DOHH2 (cell line): ENCODE measurements at regions not wholly inside any gene's neighbourhood (a gene's known extent, or its start where the extent isn't known, plus 50 kb on each side); places are given as distances from the start of the nearest gene placed in this dataset.

Experiments used
- H3F3A ChIP-seq: fragments of 200-600 bp; sonication (generic), shearing (Covaris generic); 2 replicates; pipeline ENCODE4 v1.6.0; 2016; ENCODE audit warnings: antibody characterized with exemption, mild to moderate bottlenecking; ENCODE audit not compliant: control insufficient read depth, insufficient read depth
- H3K27ac ChIP-seq: fragments of 200-600 bp; sonication (generic); 2 replicates; pipeline ENCODE4 v1.5.1; 2014; ENCODE audit warnings: low read depth, mild to moderate bottlenecking, low read length, moderate library complexity
- H3K27me3 ChIP-seq: fragments of 200-600 bp; sonication (generic); 2 replicates; pipeline ENCODE4 v1.6.1; 2014; ENCODE audit warnings: mild to moderate bottlenecking, low read length, mixed read lengths; ENCODE audit not compliant: control insufficient read depth
- H3K36me3 ChIP-seq: fragments of 200-600 bp; sonication (generic); 2 replicates; pipeline ENCODE4 v1.6.1; 2014; ENCODE audit warnings: mild to moderate bottlenecking, low read length, moderate library complexity, mixed read lengths; ENCODE audit not compliant: control insufficient read depth
- H3K4me1 ChIP-seq: fragments of 200-600 bp; sonication (generic); 2 replicates; pipeline ENCODE4 v1.6.1; 2014; ENCODE audit warnings: mild to moderate bottlenecking, low read length, mixed read lengths; ENCODE audit not compliant: control insufficient read depth
- H3K4me2 ChIP-seq: fragments of 200-600 bp; sonication (generic); 2 replicates; pipeline ENCODE4 v1.6.0; 2014; ENCODE audit warnings: mild to moderate bottlenecking, low read length, moderate library complexity
- H3K4me3 ChIP-seq: fragments of 200-600 bp; sonication (generic); 2 replicates; pipeline ENCODE4 v1.5.1; 2014; ENCODE audit warnings: mild to moderate bottlenecking, low read length, mixed read lengths
- H3K79me2 ChIP-seq: fragments of 200-600 bp; sonication (generic); 2 replicates; pipeline ENCODE4 v1.6.1; 2014; ENCODE audit warnings: mild to moderate bottlenecking, low read length, mixed read lengths; ENCODE audit not compliant: control insufficient read depth
- H3K9me2 ChIP-seq: fragments of 200-600 bp; sonication (generic); replicated peaks from 2 replicates; pipeline ENCODE4 v1.6.1; 2014; ENCODE audit warnings: mild to moderate bottlenecking, low read length, mixed read lengths; ENCODE audit not compliant: control insufficient read depth
- H3K9me3 ChIP-seq: fragments of 200-600 bp; sonication (generic); 2 replicates; pipeline ENCODE4 v1.6.1; 2014; ENCODE audit warnings: antibody characterized with exemption, low read length, mixed read lengths; ENCODE audit not compliant: control insufficient read depth, insufficient read depth
- H4K20me1 ChIP-seq: fragments of 200-600 bp; sonication (generic); 2 replicates; pipeline ENCODE4 v1.6.0; 2014; ENCODE audit warnings: low read depth, mild to moderate bottlenecking, antibody characterized with exemption, low read length, moderate library complexity; ENCODE audit not compliant: control insufficient read depth, insufficient read depth
- EZH2phosphoT487 ChIP-seq: fragments of 200-600 bp; sonication (generic); IDR thresholded peaks from 2 replicates; pipeline ENCODE4 v1.6.1; 2017; ENCODE audit warnings: borderline replicate concordance, mild to moderate bottlenecking, antibody characterized with exemption, low read length, moderate library complexity, mixed read lengths
- TF ChIP-seq, protein P1 (sequence below): fragments of 200-600 bp; sonication (generic); IDR thresholded peaks from one replicate; pipeline ENCODE4 v1.5.1; 2014; ENCODE audit warnings: antibody characterized with exemption, mild to moderate bottlenecking, low read depth, low read length; ENCODE audit not compliant: poor library complexity, severe bottlenecking

DNA sequence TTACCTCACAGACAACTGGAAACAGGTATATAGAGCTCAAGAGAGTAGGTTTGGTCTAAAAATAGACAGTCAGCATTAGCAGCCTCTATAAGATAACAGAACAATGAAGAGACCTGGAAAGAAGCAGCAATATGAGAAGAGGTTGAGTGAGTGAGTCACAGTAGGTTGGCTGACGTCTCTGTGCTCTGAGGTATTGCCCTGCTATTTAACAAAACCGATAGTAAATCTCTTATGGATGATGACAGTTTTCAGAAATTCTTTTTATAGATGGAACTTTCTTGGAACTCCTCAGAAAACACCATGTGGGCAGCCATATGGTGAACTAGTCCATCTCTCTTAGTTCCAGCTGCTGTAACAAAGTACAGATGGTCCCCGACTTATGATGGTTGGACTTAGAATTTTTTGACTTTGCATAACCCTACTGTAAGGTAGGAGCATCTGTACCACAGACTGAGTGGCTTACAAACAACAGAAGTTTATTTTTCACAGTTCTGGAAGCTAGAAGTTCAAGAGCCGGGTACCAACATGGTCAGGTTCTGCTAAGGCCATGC, 123.5 kb downstream of the MBD2 start:
- Histone ChIP-seq H3K4me1 (no peaks in the 10 kb centered on the region), H3K4me3 (no peak overlapping the region), H3K27ac (no peak overlapping the region), H3F3A (no peaks in the 10 kb centered on the region), H3K79me2 (no peaks in the 10 kb centered on the region), H3K4me2 (no peak overlapping the region), H3K9me3 (no peaks in the 10 kb centered on the region), H3K36me3 (no peaks in the 10 kb centered on the region), H4K20me1 (no peaks in the 10 kb centered on the region), H3K27me3 (no peaks in the 10 kb centered on the region), H3K9me2 (no peaks in the 10 kb centered on the region)
- no peak for TF ChIP-seq EZH2phosphoT487
- TF ChIP-seq, protein P1, sequence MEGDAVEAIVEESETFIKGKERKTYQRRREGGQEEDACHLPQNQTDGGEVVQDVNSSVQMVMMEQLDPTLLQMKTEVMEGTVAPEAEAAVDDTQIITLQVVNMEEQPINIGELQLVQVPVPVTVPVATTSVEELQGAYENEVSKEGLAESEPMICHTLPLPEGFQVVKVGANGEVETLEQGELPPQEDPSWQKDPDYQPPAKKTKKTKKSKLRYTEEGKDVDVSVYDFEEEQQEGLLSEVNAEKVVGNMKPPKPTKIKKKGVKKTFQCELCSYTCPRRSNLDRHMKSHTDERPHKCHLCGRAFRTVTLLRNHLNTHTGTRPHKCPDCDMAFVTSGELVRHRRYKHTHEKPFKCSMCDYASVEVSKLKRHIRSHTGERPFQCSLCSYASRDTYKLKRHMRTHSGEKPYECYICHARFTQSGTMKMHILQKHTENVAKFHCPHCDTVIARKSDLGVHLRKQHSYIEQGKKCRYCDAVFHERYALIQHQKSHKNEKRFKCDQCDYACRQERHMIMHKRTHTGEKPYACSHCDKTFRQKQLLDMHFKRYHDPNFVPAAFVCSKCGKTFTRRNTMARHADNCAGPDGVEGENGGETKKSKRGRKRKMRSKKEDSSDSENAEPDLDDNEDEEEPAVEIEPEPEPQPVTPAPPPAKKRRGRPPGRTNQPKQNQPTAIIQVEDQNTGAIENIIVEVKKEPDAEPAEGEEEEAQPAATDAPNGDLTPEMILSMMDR, result no peak

DNA sequence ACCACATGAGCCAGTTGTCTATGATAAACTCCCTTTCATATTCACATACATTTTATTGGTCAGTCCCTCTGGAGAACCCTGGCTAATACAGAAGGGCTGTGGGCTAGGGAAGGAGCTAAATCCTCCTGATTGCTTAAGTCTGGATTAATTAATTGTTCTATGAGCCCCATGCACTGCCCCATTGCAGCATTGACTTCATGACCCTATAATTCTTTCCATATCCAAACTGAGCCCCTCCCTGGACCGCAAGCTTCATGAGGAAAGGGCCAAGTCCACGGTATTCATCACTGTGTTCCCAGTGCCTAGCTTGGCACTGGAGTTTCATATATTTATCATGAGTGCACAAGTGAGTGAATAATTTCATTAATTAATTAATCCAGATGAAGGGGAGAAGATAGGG, 124.0 kb downstream of the MBD2 start:
- Histone ChIP-seq H3K36me3 (no peaks in the 10 kb centered on the region), H3K4me3 (no peak overlapping the region), H3K27ac (no peak overlapping the region), H3K4me1 (no peaks in the 10 kb centered on the region), H3K79me2 (no peaks in the 10 kb centered on the region), H4K20me1 (no peaks in the 10 kb centered on the region), H3K4me2 (no peak overlapping the region), H3K27me3 (no peaks in the 10 kb centered on the region), H3F3A (no peaks in the 10 kb centered on the region), H3K9me2 (no peaks in the 10 kb centered on the region; the same call in 1 of the 2 replicates), H3K9me3 (no peaks in the 10 kb centered on the region)
- TF ChIP-seq EZH2phosphoT487, result no peak

DNA sequence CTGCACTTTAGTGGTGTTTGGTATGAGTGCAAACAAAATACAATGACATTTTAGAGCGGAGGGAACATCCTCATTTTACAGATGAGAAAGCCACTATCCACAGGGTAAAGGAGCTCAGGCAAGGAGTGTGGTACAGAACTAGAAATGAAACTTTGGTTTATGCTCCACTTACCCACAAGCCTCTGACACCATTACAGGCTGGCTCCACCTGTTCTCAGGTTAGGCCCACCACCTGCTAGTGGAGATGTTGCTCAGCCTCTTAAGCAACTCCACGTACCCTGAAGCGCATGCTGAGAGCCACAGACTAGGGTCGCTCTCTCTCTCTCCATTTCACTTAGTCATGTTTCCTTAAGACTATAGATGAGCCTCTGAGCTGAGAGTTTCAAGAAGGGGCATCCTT, 130.0 kb downstream of the MBD2 start:
- H3K4me2 ChIP-seq, result no peak overlapping the region
- no peaks in the 10 kb centered on the region for H3F3A ChIP-seq
- no peaks in the 10 kb centered on the region for H3K36me3 ChIP-seq
- no peaks in the 10 kb centered on the region for H3K79me2 ChIP-seq
- H3K9me3 ChIP-seq, result no peaks in the 10 kb centered on the region
- TF ChIP-seq, protein P1, result no peak
- no peak for TF ChIP-seq EZH2phosphoT487
- no peak overlapping the region for H3K4me3 ChIP-seq
- no peak overlapping the region for H3K27ac ChIP-seq
- H3K27me3 ChIP-seq, result no peaks in the 10 kb centered on the region; the same call in 1 of the 2 replicates
- H4K20me1 ChIP-seq, result no peaks in the 10 kb centered on the region
- H3K4me1 ChIP-seq, result no peaks in the 10 kb centered on the region
- no peaks in the 10 kb centered on the region; the same call in 1 of the 2 replicates for H3K9me2 ChIP-seq

DNA sequence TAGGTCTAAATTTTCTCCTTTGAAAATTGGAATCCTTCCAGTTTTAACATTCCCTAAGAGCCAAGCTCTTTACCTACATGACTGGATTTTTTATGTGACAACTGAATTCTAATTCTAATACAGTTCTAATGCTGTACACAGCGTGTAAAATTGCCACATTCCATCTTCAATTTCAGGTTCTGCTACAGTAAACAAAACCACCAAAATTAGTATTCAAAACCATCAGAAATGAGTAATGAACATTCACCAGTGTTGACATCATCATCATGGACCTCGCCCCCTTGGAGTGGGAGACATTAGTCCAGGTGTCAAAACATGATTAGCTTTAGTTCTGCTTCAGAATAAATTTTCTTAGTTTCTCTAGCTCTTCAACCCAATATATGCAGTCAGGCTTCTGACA, 133.6 kb downstream of the MBD2 start:
- no peaks in the 10 kb centered on the region; the same call in 1 of the 2 replicates for H3K9me2 ChIP-seq
- no peaks in the 10 kb centered on the region for H3K79me2 ChIP-seq
- no peaks in the 10 kb centered on the region for H3K9me3 ChIP-seq
- no peaks in the 10 kb centered on the region for H3K4me1 ChIP-seq
- no peaks in the 10 kb centered on the region for H3F3A ChIP-seq
- no peak overlapping the region for H3K4me3 ChIP-seq
- H3K27me3 ChIP-seq, result no peaks in the 10 kb centered on the region; the same call in 1 of the 2 replicates
- no peak overlapping the region for H3K4me2 ChIP-seq
- H3K36me3 ChIP-seq, result no peaks in the 10 kb centered on the region
- no peak overlapping the region for H3K27ac ChIP-seq
- TF ChIP-seq, protein P1, result no peak
- TF ChIP-seq EZH2phosphoT487, result no peak
- no peaks in the 10 kb centered on the region for H4K20me1 ChIP-seq
